IMR-90 (cell line): ENCODE measurements at regions not wholly inside any gene's neighbourhood (a gene's known extent, or its start where the extent isn't known, plus 50 kb on each side); places are given as distances from the start of the nearest gene placed in this dataset.

Source experiments
- ATAC-seq: fragments of 200-7000 bp; cut with Tn5 transposase; 2 replicates; pipeline ENCODE4 v1.9.1; 2020; ENCODE audit warnings: low read depth, mild to moderate bottlenecking, moderate library complexity
- BruUV-seq: library from RNA; stranded (reverse); fragments of 400-500 nt; replicated peaks from 2 replicates; lab custom pipeline; 2021; lab: Mats Ljungman, UMichigan
- CTCF ChIA-PET: fragments of 300-600 bp; formaldehyde crosslinking; extraction: SDS; loops from one replicate; lab custom pipeline; 2021; ENCODE audit warnings: antibody characterized with exemption; lab: Yijun Ruan, JAX
- POLR2A ChIA-PET: fragments of 300-600 bp; sonication (Branson Sonifier 250); formaldehyde crosslinking; loops from one replicate; lab custom pipeline; 2022; ENCODE audit warnings: antibody characterized with exemption; ENCODE audit not compliant: unreplicated experiment; lab: Charles Lee
- DNase-seq: peaks from one replicate; pipeline ENCODE4 v3.0.0; 2013
- H2AFZ ChIP-seq: replicated peaks from 2 replicates; pipeline ENCODE3; 2013; ENCODE audit warnings: low read length, mild to moderate bottlenecking; ENCODE audit not compliant: poor library complexity
- H2AK5ac ChIP-seq: 2 replicates; pipeline ENCODE4 v1.6.1; 2013; ENCODE audit warnings: low read depth, low read length, inconsistent platforms
- H2AK9ac ChIP-seq: replicated peaks from 2 replicates; pipeline ENCODE3; 2013; ENCODE audit warnings: mild to moderate bottlenecking, low read depth, low read length, moderate library complexity; ENCODE audit not compliant: poor library complexity
- H2BK120ac ChIP-seq: 2 replicates; pipeline ENCODE4 v1.6.1; 2013; ENCODE audit warnings: low read depth, low read length, inconsistent platforms
- H2BK15ac ChIP-seq: 3 replicates; pipeline ENCODE4 v1.6.1; 2013; ENCODE audit warnings: low read depth, low read length, inconsistent platforms
- H2BK20ac ChIP-seq: 2 replicates; pipeline ENCODE4 v1.6.1; 2013; ENCODE audit warnings: low read depth, mild to moderate bottlenecking, inconsistent platforms, low read length, moderate library complexity
- H2BK5ac ChIP-seq: 2 replicates; pipeline ENCODE4 v1.6.1; 2013; ENCODE audit warnings: mild to moderate bottlenecking, low read depth, low read length, inconsistent platforms; ENCODE audit not compliant: poor library complexity, severe bottlenecking
- H3K14ac ChIP-seq: replicated peaks from 2 replicates; pipeline ENCODE4 v1.6.1; 2013; ENCODE audit warnings: low read depth, low read length, inconsistent platforms
- H3K18ac ChIP-seq: 2 replicates; pipeline ENCODE4 v1.6.1; 2013; ENCODE audit warnings: low read depth, low read length, control low read depth
- H3K23ac ChIP-seq: 2 replicates; pipeline ENCODE4 v1.6.1; 2013; ENCODE audit warnings: low read depth, low read length, inconsistent platforms
- H3K27ac ChIP-seq: 2 replicates; pipeline ENCODE4 v1.5.1; 2013; ENCODE audit warnings: mild to moderate bottlenecking, control low read depth, low read length; ENCODE audit not compliant: insufficient read depth
- H3K27me3 ChIP-seq: 2 replicates; pipeline ENCODE4 v1.6.1; 2013; ENCODE audit warnings: low read length; ENCODE audit not compliant: control insufficient read depth, insufficient read depth
- H3K36me3 ChIP-seq: 2 replicates; pipeline ENCODE4 v1.6.1; 2013; ENCODE audit warnings: low read length, mixed read lengths; ENCODE audit not compliant: control insufficient read depth, insufficient read depth
- H3K4ac ChIP-seq: 2 replicates; pipeline ENCODE4 v1.6.1; 2013; ENCODE audit warnings: low read depth, low read length, inconsistent platforms
- H3K4me1 ChIP-seq: 2 replicates; pipeline ENCODE4 v1.6.1; 2013; ENCODE audit warnings: low read length, mixed read lengths; ENCODE audit not compliant: control insufficient read depth, insufficient read depth
- H3K4me2 ChIP-seq: 2 replicates; pipeline ENCODE4 v1.6.1; 2013; ENCODE audit warnings: low read depth, mild to moderate bottlenecking, control low read depth, low read length, moderate library complexity
- H3K4me3 ChIP-seq: 2 replicates; pipeline ENCODE4 v1.5.1; 2013; ENCODE audit warnings: low read depth, mild to moderate bottlenecking, control low read depth, low read length, moderate library complexity; ENCODE audit not compliant: insufficient read depth
- H3K56ac ChIP-seq: 2 replicates; pipeline ENCODE4 v1.6.1; 2013; ENCODE audit warnings: low read length, inconsistent platforms; ENCODE audit not compliant: insufficient read depth; ENCODE audit errors: extremely low read depth
- H3K79me1 ChIP-seq, 2 experiments: 2 replicates each; pipeline ENCODE4 v1.6.1; 2013; ENCODE audit warnings: low read length in 2 of 2, inconsistent platforms in 1 of 2, low read depth in 1 of 2
- H3K9ac ChIP-seq: 2 replicates; pipeline ENCODE4 v1.6.1; 2013; ENCODE audit warnings: low read depth, low read length, control low read depth
- H3K9me1 ChIP-seq: 2 replicates; pipeline ENCODE4 v1.6.1; 2013; ENCODE audit warnings: low read length, inconsistent platforms; ENCODE audit not compliant: insufficient read depth
- H3K9me3 ChIP-seq: 2 replicates; pipeline ENCODE4 v1.6.1; 2013; ENCODE audit warnings: low read length; ENCODE audit not compliant: control insufficient read depth, insufficient read depth
- H4K20me1 ChIP-seq: 2 replicates; pipeline ENCODE4 v1.6.1; 2013; ENCODE audit warnings: low read length, inconsistent platforms; ENCODE audit not compliant: insufficient read depth
- H4K5ac ChIP-seq: 2 replicates; pipeline ENCODE4 v1.6.1; 2013; ENCODE audit warnings: mild to moderate bottlenecking, low read depth, low read length, control low read depth
- H4K8ac ChIP-seq, 2 experiments: 2 replicates each; pipeline ENCODE4 v1.6.1; 2013; ENCODE audit warnings: low read depth in 2 of 2, low read length in 2 of 2, control low read depth in 1 of 2, inconsistent platforms in 1 of 2
- H4K91ac ChIP-seq: 2 replicates; pipeline ENCODE4 v1.6.1; 2013; ENCODE audit warnings: low read depth, low read length, inconsistent platforms; ENCODE audit not compliant: insufficient read depth
- CHD1 ChIP-seq: IDR thresholded peaks from 2 replicates; pipeline ENCODE4 v1.6.1; 2012; ENCODE audit warnings: low read depth, low read length, improper control_type of control experiment
- MAFK ChIP-seq: IDR thresholded peaks from 2 replicates; pipeline ENCODE4 v1.6.1; 2012; ENCODE audit warnings: low read depth, low read length, improper control_type of control experiment
- MAZ ChIP-seq: IDR thresholded peaks from 2 replicates; pipeline ENCODE4 v1.6.1; 2012; ENCODE audit warnings: low read depth, mild to moderate bottlenecking, low read length, improper control_type of control experiment, moderate library complexity, borderline replicate concordance
- MXI1 ChIP-seq: IDR thresholded peaks from 2 replicates; pipeline ENCODE4 v1.6.1; 2012; ENCODE audit warnings: low read depth, mild to moderate bottlenecking, low read length, moderate library complexity, borderline replicate concordance
- NFE2L2 ChIP-seq: fragments of 150-350 bp; IDR thresholded peaks from 2 replicates; pipeline ENCODE4 v1.6.1; 2016; ENCODE audit warnings: low read depth, mild to moderate bottlenecking, low read length
- POLR2A ChIP-seq: IDR thresholded peaks from 2 replicates; pipeline ENCODE4 v1.6.1; 2012; ENCODE audit warnings: mild to moderate bottlenecking, low read depth, low read length
- RAD21 ChIP-seq: IDR thresholded peaks from 2 replicates; pipeline ENCODE4 v1.6.1; 2012; ENCODE audit warnings: low read length, improper control_type of control experiment
- RCOR1 ChIP-seq: IDR thresholded peaks from 2 replicates; pipeline ENCODE4 v1.6.1; 2012; ENCODE audit warnings: mild to moderate bottlenecking, low read length, improper control_type of control experiment; ENCODE audit not compliant: insufficient replicate concordance
- RFX5 ChIP-seq: IDR thresholded peaks from 2 replicates; pipeline ENCODE4 v1.8.0; 2012; ENCODE audit warnings: low read depth, mild to moderate bottlenecking, low read length, moderate library complexity
- SMC3 ChIP-seq: fragments of 150-350 bp; IDR thresholded peaks from 2 replicates; pipeline ENCODE4 v1.6.1; 2016; ENCODE audit warnings: low read depth, mild to moderate bottlenecking, antibody characterized with exemption, low read length, moderate library complexity
- WGBS, 2 experiments: methylation state at CpG; one replicate each; pipeline versions ENCODE4 v1.1.5 to v1.1.7; 2013; ENCODE audit warnings: missing lambda C conversion rate in 2 of 2; ENCODE audit not compliant: insufficient read length in 1 of 2; ENCODE audit errors: extremely low coverage in 2 of 2; 5-methylcytosine and 5-hydroxymethylcytosine counted together
- dilution Hi-C: fragments of 300-500 bp; cut with HindIII; formaldehyde crosslinking; loops from one replicate; pipeline ENCODE4 v1.14.3; 2018; ENCODE audit warnings: low sequenced_read_pairs; ENCODE audit not compliant: unreplicated experiment
- in situ Hi-C: fragments of 300-500 bp; cut with MboI; formaldehyde crosslinking; loops from 3 replicates; pipeline ENCODE4 v1.14.3; 2019; ENCODE audit warnings: low sequenced_read_pairs, inconsistent platforms, mixed read lengths
- intact Hi-C: fragments of 100-400 bp; cut with micrococcal nuclease; formaldehyde crosslinking; loops from 2 replicates; pipeline ENCODE4 v1.10.0; 2022

GRCh38 chr1:208866386-208866955, 622.3 kb upstream of the PLXNA2 start:
- Histone ChIP-seq H3K4me3 (no peak overlapping the region), H2BK5ac (no peak overlapping the region), H4K5ac (no peak overlapping the region), H2AFZ (no peak overlapping the region), H3K9ac (no peak overlapping the region), H4K20me1 (no peaks in the 10 kb centered on the region), H3K27ac (no peak overlapping the region), H3K18ac (no peak overlapping the region), H3K23ac (no peak overlapping the region), H3K56ac (no peak overlapping the region), H2BK20ac (no peak overlapping the region), H4K91ac (no peak overlapping the region), H2BK120ac (no peak overlapping the region), H3K4me2 (no peak overlapping the region), H3K9me3 (peaks cover 2% of the 10 kb centered on the region; the same call in 1 of the 2 replicates), H3K4me1 (no peaks in the 10 kb centered on the region), H2AK9ac (no peak overlapping the region), H2AK5ac (no peak overlapping the region), H3K4ac (no peak overlapping the region), H3K79me1 (no peaks in the 10 kb centered on the region), H3K14ac (no peak overlapping the region), H3K27me3 (no peaks in the 10 kb centered on the region), H2BK15ac (no peak overlapping the region), H3K9me1 (no peaks in the 10 kb centered on the region), H3K36me3 (no peaks in the 10 kb centered on the region), H4K8ac (no peak overlapping the region)
- ChIA-PET CTCF (no interaction called here), POLR2A (no interaction called here)
- no CpG with 5 or more reads among the region's 3 CpGs for WGBS, 2 experiments
- TF ChIP-seq MAZ (no peak), RAD21 (no peak), CHD1 (no peak), NFE2L2 (no peak), MXI1 (no peak), SMC3 (no peak), RFX5 (no peak), MAFK (no peak), RCOR1 (no peak), POLR2A (no peak)
- DNase-seq, result no peak
- no TSS peak for BruUV-seq
- in situ Hi-C loops, result no loop called here
- dilution Hi-C loops, result no loop called here
- intact Hi-C loops, result no loop called here
- no peak for ATAC-seq
